ENCODE measurements at regions not wholly inside any gene's neighbourhood (a gene's known extent, or its start where the extent isn't known, plus 50 kb on each side); places are given as distances from the start of the nearest gene placed in this dataset.

DNA sequence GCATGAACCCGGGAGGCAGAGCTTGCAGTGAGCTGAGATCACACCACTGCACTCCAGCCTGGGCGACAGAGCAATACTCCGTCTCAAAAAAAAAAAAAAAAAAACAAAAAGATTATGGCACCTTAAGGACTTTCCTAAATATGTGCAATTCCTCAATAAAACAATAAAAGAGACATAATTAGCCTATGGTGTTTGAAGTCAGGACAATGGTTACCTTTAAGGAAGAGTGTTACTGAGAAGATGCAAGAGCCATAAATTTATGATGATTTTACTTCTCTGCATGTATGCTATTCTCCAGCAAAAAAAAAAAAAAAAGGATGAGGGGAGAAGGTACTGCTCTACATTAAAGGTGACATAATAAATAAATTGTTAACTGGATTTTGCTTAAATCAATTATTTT lies 208.2 kb upstream of the STK17B start:
- TF ChIP-seq FOXK2 (IDR thresholded peaks at IDR 0.05) (no peak), BHLHE40 (IDR thresholded peaks at IDR 0.05; ENCODE audit: borderline replicate concordance) (no peak), ELF4 (IDR thresholded peaks at IDR 0.05) (no peak), HDGF (IDR thresholded peaks at IDR 0.05; ENCODE audit: borderline replicate concordance) (no peak), CTBP1 (IDR thresholded peaks at IDR 0.05; ENCODE audit: borderline replicate concordance) (no peak), FOXA1 (IDR thresholded peaks at IDR 0.05) (no peak), SUZ12 (IDR thresholded peaks at IDR 0.05) (no peak), FOXM1 (IDR thresholded peaks at IDR 0.05; ENCODE audit: borderline replicate concordance) (no peak), ZNF384 (IDR thresholded peaks at IDR 0.05) (no peak), SP1 (IDR thresholded peaks at IDR 0.05) (no peak), TARDBP (IDR thresholded peaks at IDR 0.05) (no peak), L3MBTL2 (conservative IDR thresholded peaks at IDR 0.05) (no peak), LEF1 (IDR thresholded peaks at IDR 0.05; ENCODE audit: borderline replicate concordance) (no peak)
- TF ChIP-seq, protein P1, sequence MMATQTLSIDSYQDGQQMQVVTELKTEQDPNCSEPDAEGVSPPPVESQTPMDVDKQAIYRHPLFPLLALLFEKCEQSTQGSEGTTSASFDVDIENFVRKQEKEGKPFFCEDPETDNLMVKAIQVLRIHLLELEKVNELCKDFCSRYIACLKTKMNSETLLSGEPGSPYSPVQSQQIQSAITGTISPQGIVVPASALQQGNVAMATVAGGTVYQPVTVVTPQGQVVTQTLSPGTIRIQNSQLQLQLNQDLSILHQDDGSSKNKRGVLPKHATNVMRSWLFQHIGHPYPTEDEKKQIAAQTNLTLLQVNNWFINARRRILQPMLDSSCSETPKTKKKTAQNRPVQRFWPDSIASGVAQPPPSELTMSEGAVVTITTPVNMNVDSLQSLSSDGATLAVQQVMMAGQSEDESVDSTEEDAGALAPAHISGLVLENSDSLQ (IDR thresholded peaks at IDR 0.05): no peak

All from HEK293T (cell line).